Gastrocnemius medialis (tissue), 4 donors: ENCODE measurements at regions not wholly inside any gene's neighbourhood (a gene's known extent, or its start where the extent isn't known, plus 50 kb on each side); places are given as distances from the start of the nearest gene placed in this dataset.

Experiments
- CTCF ChIP-seq, 5 experiments: fragments of 450-650 bp in 3 of 5; fragments of 200-600 bp in 2 of 5; sonication (generic) in 2 of 5; IDR thresholded peaks in 4 of 5; conservative IDR thresholded peaks in 1 of 5; 1 replicate in 4 of 5; 2 replicates in 1 of 5; pipeline ENCODE4 v1.5.1; 2016 to 2019; ENCODE audit warnings: antibody characterized with exemption in 5 of 5, mild to moderate bottlenecking in 3 of 5, moderate library complexity in 3 of 5
- POLR2A ChIP-seq, 2 donors: fragments of 450-650 bp; IDR thresholded peaks; one replicate each; pipeline ENCODE4 v1.6.1; 2017; ENCODE audit warnings: antibody characterized with exemption in 2 of 2, mild to moderate bottlenecking in 2 of 2, moderate library complexity in 2 of 2

GRCh38 chr6:62393608-62394007 is 107.6 kb upstream of the KHDRBS2 start:
- TF ChIP-seq CTCF (IDR thresholded peaks at IDR 0.05 in 4 of 5, conservative IDR thresholded peaks at IDR 0.05 in 1 of 5): no peak
- TF ChIP-seq POLR2A (IDR thresholded peaks at IDR 0.05): no peak
